SK-N-SH (cell line): ENCODE measurements at regions not wholly inside any gene's neighbourhood (a gene's known extent, or its start where the extent isn't known, plus 50 kb on each side); places are given as distances from the start of the nearest gene placed in this dataset.

Experiments
- CTCF ChIA-PET: fragments of 300-600, 350-600 bp; formaldehyde crosslinking; extraction: SDS; loops from one replicate; lab custom pipeline; 2021; lab: Yijun Ruan, JAX
- POLR2A ChIA-PET: fragments of 350-600 bp; sonication (Branson Sonifier 250); formaldehyde crosslinking; extraction: SDS; loops from one replicate; lab custom pipeline; 2020; ENCODE audit warnings: antibody characterized with exemption, inconsistent platforms; lab: Yijun Ruan, JAX
- DNase-seq: peaks from one replicate; pipeline ENCODE4 v3.0.0; 2012
- H2AFZ ChIP-seq: fragments of 200-600 bp; sonication (generic); 2 replicates; pipeline ENCODE4 v1.8.1; 2016; ENCODE audit warnings: antibody characterized with exemption, mild to moderate bottlenecking, low read depth
- H3F3A ChIP-seq: fragments of 200-600 bp; sonication (generic); replicated peaks from 2 replicates; pipeline ENCODE3; 2016; ENCODE audit warnings: antibody characterized with exemption, mild to moderate bottlenecking; ENCODE audit not compliant: insufficient read depth
- H3K27ac ChIP-seq, 2 experiments: fragments of 200-500 bp in 1 of 2; fragments of 200-600 bp in 1 of 2; sonication (Bioruptor generic) in 1 of 2; sonication (generic), shearing (Covaris generic) in 1 of 2; 2 replicates each; pipeline versions ENCODE4 v1.5.1 to v1.6.1; 2014 to 2016; ENCODE audit warnings: low read depth in 2 of 2, inconsistent platforms in 1 of 2, low read length in 1 of 2, mild to moderate bottlenecking in 1 of 2, mixed read lengths in 1 of 2
- H3K27me3 ChIP-seq: fragments of 200-600 bp; sonication (generic), shearing (Covaris generic); 2 replicates; pipeline ENCODE4 v1.6.1; 2016; ENCODE audit warnings: mixed run types; ENCODE audit not compliant: insufficient read depth
- H3K36me3 ChIP-seq, 2 experiments: fragments of 200-500 bp in 1 of 2; fragments of 200-600 bp in 1 of 2; sonication (Bioruptor generic) in 1 of 2; sonication (generic) in 1 of 2; replicated peaks in 1 of 2; 2 replicates each; pipeline versions ENCODE3 to v1.5.1; 2014 to 2016; ENCODE audit warnings: low read length in 1 of 2, mild to moderate bottlenecking in 1 of 2; ENCODE audit not compliant: insufficient read depth in 2 of 2, control insufficient read depth in 1 of 2
- H3K4me1 ChIP-seq, 2 experiments: fragments of 200-500 bp in 1 of 2; fragments of 200-600 bp in 1 of 2; sonication (Bioruptor generic) in 1 of 2; sonication (generic), shearing (Covaris generic) in 1 of 2; 2 replicates each; pipeline versions ENCODE4 v1.5.1 to v1.6.1; 2014 to 2016; ENCODE audit warnings: low read depth in 1 of 2, low read length in 1 of 2, mixed run types in 1 of 2; ENCODE audit not compliant: insufficient read depth in 2 of 2, control insufficient read depth in 1 of 2
- H3K4me2 ChIP-seq: fragments of 200-600 bp; sonication (generic), shearing (Covaris generic); 2 replicates; pipeline ENCODE4 v1.6.1; 2017; ENCODE audit warnings: mixed run types
- H3K4me3 ChIP-seq, 2 experiments: fragments of 200-500 bp in 1 of 2; fragments of 200-600 bp in 1 of 2; sonication (Bioruptor generic) in 1 of 2; sonication (generic), shearing (Covaris generic) in 1 of 2; 2 replicates each; pipeline versions ENCODE4 v1.5.1 to v1.8.1; 2014 to 2016; ENCODE audit warnings: low read depth in 2 of 2, inconsistent platforms in 1 of 2, low read length in 1 of 2, mild to moderate bottlenecking in 1 of 2, mixed read lengths in 1 of 2, moderate library complexity in 1 of 2
- H3K79me2 ChIP-seq: fragments of 200-600 bp; sonication (generic); 2 replicates; pipeline ENCODE4 v1.8.1; 2017; ENCODE audit warnings: mild to moderate bottlenecking; ENCODE audit not compliant: insufficient read depth
- H3K9ac ChIP-seq: fragments of 200-600 bp; sonication (generic); 2 replicates; pipeline ENCODE4 v1.6.1; 2017; ENCODE audit warnings: mixed run types
- H3K9me2 ChIP-seq: fragments of 200-600 bp; sonication (generic); 2 replicates; pipeline ENCODE4 v1.6.1; 2017; ENCODE audit warnings: mixed run types
- H3K9me3 ChIP-seq: fragments of 200-600 bp; sonication (generic); 2 replicates; pipeline ENCODE4 v1.6.1; 2017; ENCODE audit warnings: mixed run types, mild to moderate bottlenecking, moderate library complexity
- H4K20me1 ChIP-seq: fragments of 200-600 bp; sonication (generic); 2 replicates; pipeline ENCODE4 v1.6.1; 2017; ENCODE audit warnings: mild to moderate bottlenecking, mixed run types; ENCODE audit not compliant: insufficient read depth
- CHD2 ChIP-seq: fragments of 150-350 bp; IDR thresholded peaks from 2 replicates; pipeline ENCODE4 v1.6.1; 2018; ENCODE audit warnings: low read length; ENCODE audit not compliant: partially characterized antibody
- ELF1 ChIP-seq: IDR thresholded peaks from 2 replicates; pipeline ENCODE4 v1.4.0; 2012
- EP300 ChIP-seq, 2 experiments: IDR thresholded peaks; 2 replicates each; pipeline versions ENCODE4 v1.4.0 to v1.6.1; 2012; ENCODE audit warnings: borderline replicate concordance in 1 of 2, low read depth in 1 of 2, low read length in 1 of 2
- FOSL2 ChIP-seq: IDR thresholded peaks from 2 replicates; pipeline ENCODE4 v1.4.0; 2012; ENCODE audit warnings: low read depth, mild to moderate bottlenecking, moderate library complexity, borderline replicate concordance
- GABPA ChIP-seq: IDR thresholded peaks from 2 replicates; pipeline ENCODE4 v1.4.0; 2012; ENCODE audit warnings: low read depth, mild to moderate bottlenecking
- MEF2A ChIP-seq: IDR thresholded peaks from 2 replicates; pipeline ENCODE4 v1.4.0; 2012; ENCODE audit warnings: low read depth, borderline replicate concordance
- MXI1 ChIP-seq: IDR thresholded peaks from 2 replicates; pipeline ENCODE4 v1.6.1; 2012; ENCODE audit warnings: mild to moderate bottlenecking, low read depth, low read length, improper control_type of control experiment
- NFIC ChIP-seq: IDR thresholded peaks from 2 replicates; pipeline ENCODE4 v1.4.0; 2012; ENCODE audit warnings: borderline replicate concordance
- NRF1 ChIP-seq: IDR thresholded peaks from 2 replicates; pipeline ENCODE4 v1.6.1; 2012; ENCODE audit warnings: low read depth, mild to moderate bottlenecking, low read length
- POLR2AphosphoS5 ChIP-seq: IDR thresholded peaks from 2 replicates; pipeline ENCODE4 v1.6.1; 2012; ENCODE audit warnings: low read depth, low read length
- RFX5 ChIP-seq: IDR thresholded peaks from 2 replicates; pipeline ENCODE4 v1.6.1; 2012; ENCODE audit warnings: mild to moderate bottlenecking, improper control_type of control experiment, low read length
- RXRA ChIP-seq: IDR thresholded peaks from 2 replicates; pipeline ENCODE4 v1.4.0; 2012; ENCODE audit warnings: low read depth, mild to moderate bottlenecking, borderline replicate concordance
- SMC3 ChIP-seq: IDR thresholded peaks from 2 replicates; pipeline ENCODE4 v1.6.1; 2012; ENCODE audit warnings: low read depth, low read length, improper control_type of control experiment
- TAF1 ChIP-seq: IDR thresholded peaks from 2 replicates; pipeline ENCODE4 v1.6.1; 2012; ENCODE audit warnings: low read depth, mild to moderate bottlenecking, low read length, moderate library complexity, borderline replicate concordance
- WGBS: methylation state at CpG from one replicate; pipeline ENCODE4 v1.1.6; 2017; ENCODE audit warnings: low lambda C conversion rate; 5-methylcytosine and 5-hydroxymethylcytosine counted together
- TF ChIP-seq, protein P1 (sequence below): IDR thresholded peaks from 2 replicates; pipeline ENCODE4 v1.4.0; 2012; ENCODE audit warnings: low read depth, borderline replicate concordance
- TF ChIP-seq, protein P2 (sequence below): IDR thresholded peaks from 2 replicates; pipeline ENCODE4 v1.4.0; 2012; ENCODE audit warnings: low read depth, borderline replicate concordance
- TF ChIP-seq, protein P3 (sequence below): fragments of 150-350 bp; IDR thresholded peaks from 2 replicates; pipeline ENCODE4 v1.6.1; 2017; ENCODE audit warnings: antibody characterized with exemption, low read length, low read depth, borderline replicate concordance
- TF ChIP-seq, protein P4 (sequence below): fragments of 200-600 bp; sonication (generic); IDR thresholded peaks from 2 replicates; pipeline ENCODE4 v1.6.1; 2017; ENCODE audit warnings: antibody characterized with exemption, mild to moderate bottlenecking, moderate library complexity

DNA sequence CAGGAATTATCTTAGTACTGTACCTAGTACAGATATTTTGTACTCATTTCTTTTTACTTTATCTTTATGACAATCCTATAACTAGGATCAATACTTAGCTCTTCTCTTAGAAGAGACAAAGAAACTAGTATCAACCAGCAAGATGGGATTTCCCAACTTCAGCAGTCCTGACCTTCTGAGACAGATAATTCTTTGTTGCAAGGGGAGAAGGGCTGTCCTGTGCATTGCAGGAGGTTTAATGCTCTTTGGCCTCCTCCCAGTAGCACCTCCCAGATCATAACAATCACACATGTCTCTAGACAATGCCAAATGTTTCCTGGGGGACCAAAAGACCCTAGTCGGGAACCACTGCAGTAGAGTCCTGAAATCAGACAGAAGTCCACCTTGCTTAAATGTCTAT, 424.3 kb upstream of the DMAC1 start:
- ChIA-PET CTCF (no interaction called here), POLR2A (no interaction called here)
- H3K9me2 ChIP-seq: no peaks in the 10 kb centered on the region
- TF ChIP-seq NRF1 (no peak), NFIC (no peak), ELF1 (no peak)
- no peaks in the 10 kb centered on the region for H3F3A ChIP-seq
- no peak overlapping the region for H3K9ac ChIP-seq
- no peaks in the 10 kb centered on the region for H3K4me1 ChIP-seq
- no peak overlapping the region for H2AFZ ChIP-seq
- no peak overlapping the region; a peak in 1 of 4 replicates for H3K27ac ChIP-seq
- WGBS: 50% methylated on average over 1 of the region's 1 CpG
- no peaks in the 10 kb centered on the region for H3K9me3 ChIP-seq
- no peaks in the 10 kb centered on the region for H4K20me1 ChIP-seq
- no peak overlapping the region for H3K4me3 ChIP-seq
- no peak for DNase-seq
- no peaks in the 10 kb centered on the region for H3K79me2 ChIP-seq
- no peak overlapping the region for H3K4me2 ChIP-seq
- H3K27me3 ChIP-seq: no peaks in the 10 kb centered on the region
- H3K36me3 ChIP-seq: no peaks in the 10 kb centered on the region

DNA sequence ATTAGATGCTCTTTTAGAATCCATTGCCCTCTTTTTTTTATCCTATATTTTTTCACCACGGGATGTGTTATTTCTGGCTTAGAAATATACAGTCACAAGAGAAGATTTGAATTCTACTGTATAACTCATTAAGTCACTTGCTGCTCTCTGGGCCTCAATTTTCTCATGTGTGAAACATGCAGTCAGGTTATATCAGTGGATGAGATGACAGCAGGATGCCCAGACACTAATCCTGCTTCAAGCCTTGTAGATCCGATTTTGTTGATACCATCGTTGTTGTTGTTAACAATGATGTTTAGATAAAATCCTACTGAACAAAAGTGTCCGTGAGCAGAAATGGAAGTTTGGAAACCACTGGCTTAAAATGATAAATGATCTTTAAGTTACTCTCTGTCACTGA, 421.9 kb upstream of the DMAC1 start:
- no peak for DNase-seq
- Histone ChIP-seq H3K4me1 (no peaks in the 10 kb centered on the region), H3K4me3 (no peak overlapping the region), H2AFZ (no peak overlapping the region), H3K36me3 (no peaks in the 10 kb centered on the region), H3K4me2 (no peak overlapping the region), H3K27ac (no peak overlapping the region), H4K20me1 (no peaks in the 10 kb centered on the region), H3K27me3 (no peaks in the 10 kb centered on the region), H3K9me3 (no peaks in the 10 kb centered on the region), H3F3A (no peaks in the 10 kb centered on the region), H3K9me2 (no peaks in the 10 kb centered on the region), H3K9ac (no peak overlapping the region), H3K79me2 (no peaks in the 10 kb centered on the region)
- no peak for TF ChIP-seq SMC3
- 21% methylated on average over 4 of the region's 4 CpGs for WGBS
- POLR2A ChIA-PET: no interaction called here
- CTCF ChIA-PET: interaction anchor here (0.7 kb wide), 1 partner anchor 13 kb away, joined by 3 read pairs; no protein-coding TSS in a partner anchor

DNA sequence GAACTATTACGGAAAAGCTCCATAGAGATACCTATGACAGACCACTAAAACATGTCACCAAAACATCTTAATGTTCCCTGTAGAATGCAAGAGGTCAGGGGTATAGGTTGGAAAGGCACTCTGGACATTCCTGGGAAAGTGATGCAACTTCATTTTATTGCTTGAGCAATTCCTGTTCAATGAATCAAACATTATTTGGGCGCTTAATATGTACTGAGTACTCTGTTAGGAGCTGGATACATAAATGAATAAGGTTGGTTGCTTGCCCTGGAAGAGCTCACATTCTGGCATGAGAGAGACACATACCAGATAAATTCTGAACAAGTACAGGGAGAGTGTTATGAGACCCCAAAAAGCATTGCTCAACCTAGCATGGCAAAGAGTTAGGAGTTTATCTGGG, 408.9 kb upstream of the DMAC1 start:
- Histone ChIP-seq H3F3A (no peaks in the 10 kb centered on the region), H3K4me1 (no peaks in the 10 kb centered on the region), H3K27me3 (no peaks in the 10 kb centered on the region), H3K36me3 (no peaks in the 10 kb centered on the region), H3K79me2 (no peaks in the 10 kb centered on the region), H3K4me3 (no peak overlapping the region), H3K4me2 (no peak overlapping the region), H3K9ac (no peak overlapping the region), H3K9me2 (no peaks in the 10 kb centered on the region), H3K27ac (no peak overlapping the region), H4K20me1 (no peaks in the 10 kb centered on the region), H3K9me3 (no peaks in the 10 kb centered on the region), H2AFZ (no peak overlapping the region)
- DNase-seq: no peak
- 34% methylated on average over 2 of the region's 2 CpGs for WGBS
- POLR2A ChIA-PET: no interaction called here
- CTCF ChIA-PET: interaction anchor here (1.0 to 1.4 kb wide), 3 partner anchors 12 to 29 kb away, joined by 3 to 5 read pairs (median 3); no protein-coding TSS in a partner anchor
- TF ChIP-seq, protein P1, sequence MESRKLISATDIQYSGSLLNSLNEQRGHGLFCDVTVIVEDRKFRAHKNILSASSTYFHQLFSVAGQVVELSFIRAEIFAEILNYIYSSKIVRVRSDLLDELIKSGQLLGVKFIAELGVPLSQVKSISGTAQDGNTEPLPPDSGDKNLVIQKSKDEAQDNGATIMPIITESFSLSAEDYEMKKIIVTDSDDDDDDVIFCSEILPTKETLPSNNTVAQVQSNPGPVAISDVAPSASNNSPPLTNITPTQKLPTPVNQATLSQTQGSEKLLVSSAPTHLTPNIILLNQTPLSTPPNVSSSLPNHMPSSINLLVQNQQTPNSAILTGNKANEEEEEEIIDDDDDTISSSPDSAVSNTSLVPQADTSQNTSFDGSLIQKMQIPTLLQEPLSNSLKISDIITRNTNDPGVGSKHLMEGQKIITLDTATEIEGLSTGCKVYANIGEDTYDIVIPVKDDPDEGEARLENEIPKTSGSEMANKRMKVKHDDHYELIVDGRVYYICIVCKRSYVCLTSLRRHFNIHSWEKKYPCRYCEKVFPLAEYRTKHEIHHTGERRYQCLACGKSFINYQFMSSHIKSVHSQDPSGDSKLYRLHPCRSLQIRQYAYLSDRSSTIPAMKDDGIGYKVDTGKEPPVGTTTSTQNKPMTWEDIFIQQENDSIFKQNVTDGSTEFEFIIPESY: no peak
- TF ChIP-seq MXI1: no peak
- TF ChIP-seq RFX5: no peak
- TF ChIP-seq CHD2: no peak
- TF ChIP-seq, protein P2, sequence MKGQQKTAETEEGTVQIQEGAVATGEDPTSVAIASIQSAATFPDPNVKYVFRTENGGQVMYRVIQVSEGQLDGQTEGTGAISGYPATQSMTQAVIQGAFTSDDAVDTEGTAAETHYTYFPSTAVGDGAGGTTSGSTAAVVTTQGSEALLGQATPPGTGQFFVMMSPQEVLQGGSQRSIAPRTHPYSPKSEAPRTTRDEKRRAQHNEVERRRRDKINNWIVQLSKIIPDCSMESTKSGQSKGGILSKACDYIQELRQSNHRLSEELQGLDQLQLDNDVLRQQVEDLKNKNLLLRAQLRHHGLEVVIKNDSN: no peak
- no peak for TF ChIP-seq EP300 (IDR thresholded peaks at IDR 0.05; ENCODE audit: borderline replicate concordance in 1 of 2, low read depth in 1 of 2, low read length in 1 of 2)
- TF ChIP-seq RXRA: no peak
- no peak for TF ChIP-seq GABPA
- no peak for TF ChIP-seq FOSL2
- TF ChIP-seq TAF1: no peak
- TF ChIP-seq, protein P3, sequence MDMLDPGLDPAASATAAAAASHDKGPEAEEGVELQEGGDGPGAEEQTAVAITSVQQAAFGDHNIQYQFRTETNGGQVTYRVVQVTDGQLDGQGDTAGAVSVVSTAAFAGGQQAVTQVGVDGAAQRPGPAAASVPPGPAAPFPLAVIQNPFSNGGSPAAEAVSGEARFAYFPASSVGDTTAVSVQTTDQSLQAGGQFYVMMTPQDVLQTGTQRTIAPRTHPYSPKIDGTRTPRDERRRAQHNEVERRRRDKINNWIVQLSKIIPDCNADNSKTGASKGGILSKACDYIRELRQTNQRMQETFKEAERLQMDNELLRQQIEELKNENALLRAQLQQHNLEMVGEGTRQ: no peak
- no peak for TF ChIP-seq POLR2AphosphoS5
- TF ChIP-seq, protein P4, sequence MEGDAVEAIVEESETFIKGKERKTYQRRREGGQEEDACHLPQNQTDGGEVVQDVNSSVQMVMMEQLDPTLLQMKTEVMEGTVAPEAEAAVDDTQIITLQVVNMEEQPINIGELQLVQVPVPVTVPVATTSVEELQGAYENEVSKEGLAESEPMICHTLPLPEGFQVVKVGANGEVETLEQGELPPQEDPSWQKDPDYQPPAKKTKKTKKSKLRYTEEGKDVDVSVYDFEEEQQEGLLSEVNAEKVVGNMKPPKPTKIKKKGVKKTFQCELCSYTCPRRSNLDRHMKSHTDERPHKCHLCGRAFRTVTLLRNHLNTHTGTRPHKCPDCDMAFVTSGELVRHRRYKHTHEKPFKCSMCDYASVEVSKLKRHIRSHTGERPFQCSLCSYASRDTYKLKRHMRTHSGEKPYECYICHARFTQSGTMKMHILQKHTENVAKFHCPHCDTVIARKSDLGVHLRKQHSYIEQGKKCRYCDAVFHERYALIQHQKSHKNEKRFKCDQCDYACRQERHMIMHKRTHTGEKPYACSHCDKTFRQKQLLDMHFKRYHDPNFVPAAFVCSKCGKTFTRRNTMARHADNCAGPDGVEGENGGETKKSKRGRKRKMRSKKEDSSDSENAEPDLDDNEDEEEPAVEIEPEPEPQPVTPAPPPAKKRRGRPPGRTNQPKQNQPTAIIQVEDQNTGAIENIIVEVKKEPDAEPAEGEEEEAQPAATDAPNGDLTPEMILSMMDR: no peak
- no peak for TF ChIP-seq MEF2A
